K562 (cell line): ENCODE measurements at regions not wholly inside any gene's neighbourhood (a gene's known extent, or its start where the extent isn't known, plus 50 kb on each side); places are given as distances from the start of the nearest gene placed in this dataset.
A peak's percentile ranks its signal among the peaks of the same experiment; 100 is the strongest.

Experiments used
- ATAC-seq: fragments of 200-7000 bp; cut with Tn5 transposase; 3 replicates; pipeline ENCODE4 v1.9.1; 2020; ENCODE audit warnings: moderate library complexity
- BruUV-seq: library from RNA; stranded (reverse); fragments of 400-500 nt; replicated peaks from 2 replicates; lab custom pipeline; 2021; lab: Mats Ljungman, UMichigan
- CTCF ChIA-PET: fragments of 300-600 bp; formaldehyde crosslinking; extraction: SDS; loops from one replicate; lab custom pipeline; 2021; ENCODE audit warnings: low intra/inter-chr PET ratio; lab: Yijun Ruan, JAX
- POLR2A ChIA-PET: fragments of 300-600, 350-650 bp; sonication (Branson Sonifier 250); formaldehyde crosslinking; extraction: SDS; loops from one replicate; lab custom pipeline; 2021; ENCODE audit warnings: antibody characterized with exemption, inconsistent platforms; lab: Yijun Ruan, JAX
- DNase-seq, 4 experiments: peaks; one replicate each; pipeline versions ENCODE4 v3.0.0 to v3.0.0-alpha.2; 2011 to 2018; ENCODE audit warnings: low spot score in 3 of 4, mixed read lengths in 3 of 4; ENCODE audit errors: extremely low read depth in 1 of 4
- FAIRE-seq: peaks from 2 replicates; lab custom pipeline; 2011; peaks lifted over from hg19 to GRCh38; lab: Jason Lieb, UNC
- H2AFZ ChIP-seq: 2 replicates; pipeline ENCODE4 v1.6.0; 2011; ENCODE audit warnings: low read depth, low read length, control low read depth, inconsistent platforms
- H3K27ac ChIP-seq: fragments of 200-600 bp; 3 replicates; pipeline ENCODE4 v1.8.0; 2011; ENCODE audit warnings: low read depth, mild to moderate bottlenecking, control low read depth, inconsistent platforms, low read length, moderate library complexity, mixed read lengths; ENCODE audit errors: extremely low read depth
- H3K27me3 ChIP-seq, 2 experiments: fragments of 300-600 bp in 1 of 2; 2 replicates in 1 of 2; 3 replicates in 1 of 2; pipeline versions ENCODE4 v1.6.0 to v1.8.0; 2011; ENCODE audit warnings: inconsistent platforms in 2 of 2, low read length in 2 of 2, mild to moderate bottlenecking in 1 of 2, mixed read lengths in 1 of 2, moderate library complexity in 1 of 2; ENCODE audit not compliant: control insufficient read depth in 2 of 2, insufficient read depth in 2 of 2
- H3K36me3 ChIP-seq: fragments of 300-600 bp; 3 replicates; pipeline ENCODE4 v1.8.0; 2011; ENCODE audit warnings: mild to moderate bottlenecking, low read length, inconsistent platforms; ENCODE audit not compliant: control insufficient read depth, insufficient read depth
- H3K4me1 ChIP-seq, 2 experiments: fragments of 200-600 bp in 1 of 2; replicated peaks in 1 of 2; 2 replicates in 1 of 2; 3 replicates in 1 of 2; pipeline versions ENCODE4 v1.5.1 to v1.8.0; 2011; ENCODE audit warnings: inconsistent platforms in 2 of 2, low read length in 2 of 2, mild to moderate bottlenecking in 1 of 2, mixed read lengths in 1 of 2, moderate library complexity in 1 of 2; ENCODE audit not compliant: control insufficient read depth in 2 of 2, insufficient read depth in 2 of 2
- H3K4me2 ChIP-seq: 2 replicates; pipeline ENCODE4 v1.6.1; 2011; ENCODE audit warnings: low read length, control low read depth, inconsistent platforms, mixed read lengths; ENCODE audit not compliant: insufficient read depth
- H3K4me3 ChIP-seq: fragments of 200-600 bp; sonication (generic), shearing (Covaris generic); 2 replicates; pipeline ENCODE4 v1.5.1; 2016; ENCODE audit warnings: control low read depth, inconsistent platforms
- H3K79me2 ChIP-seq: fragments of 200-600 bp; 3 replicates; pipeline ENCODE4 v1.8.0; 2011; ENCODE audit warnings: low read length, inconsistent platforms; ENCODE audit not compliant: control insufficient read depth, insufficient read depth
- H3K9ac ChIP-seq, 2 experiments: 2 replicates each; pipeline versions ENCODE4 v1.6.0 to v1.6.1; 2011; ENCODE audit warnings: low read depth in 2 of 2, low read length in 2 of 2, control low read depth in 1 of 2, inconsistent platforms in 1 of 2, mild to moderate bottlenecking in 1 of 2, mixed read lengths in 1 of 2; ENCODE audit not compliant: insufficient read depth in 1 of 2
- H3K9me1 ChIP-seq: one replicate; pipeline ENCODE4 v1.6.0; 2011; ENCODE audit warnings: inconsistent platforms, mild to moderate bottlenecking, low read length, moderate library complexity; ENCODE audit not compliant: control insufficient read depth, insufficient read depth
- H3K9me3 ChIP-seq: replicated peaks from 2 replicates; pipeline ENCODE4 v1.5.1; 2011; ENCODE audit warnings: low read depth, low read length, inconsistent platforms; ENCODE audit not compliant: control insufficient read depth, insufficient read depth
- H4K20me1 ChIP-seq: replicated peaks from 2 replicates; pipeline ENCODE4 v1.6.1; 2011; ENCODE audit warnings: low read length, inconsistent platforms, mixed read lengths; ENCODE audit not compliant: control insufficient read depth, insufficient read depth
- BCOR ChIP-seq: fragments of 450-650 bp; IDR thresholded peaks from 2 replicates; pipeline ENCODE4 v1.6.1; 2016
- BRF2 ChIP-seq: IDR thresholded peaks from 3 replicates; pipeline ENCODE4 v1.6.1; 2011; ENCODE audit warnings: borderline replicate concordance, mild to moderate bottlenecking; ENCODE audit not compliant: insufficient read length, insufficient read depth
- MBD1 ChIP-seq: fragments of 250-450 bp; sonication (Bioruptor Pico); IDR thresholded peaks from 2 replicates; pipeline ENCODE4 v1.8.0; 2022; ENCODE audit warnings: inconsistent platforms
- MCM5 ChIP-seq: fragments of 450-650 bp; IDR thresholded peaks from 2 replicates; pipeline ENCODE4 v1.6.1; 2016; ENCODE audit warnings: low read depth
- SUPT5H ChIP-seq: fragments of 450-650 bp; IDR thresholded peaks from 2 replicates; pipeline ENCODE4 v1.6.1; 2016
- YBX1 ChIP-seq: fragments of 450-650 bp; IDR thresholded peaks from 2 replicates; pipeline ENCODE4 v1.7.1; 2016; ENCODE audit warnings: mild to moderate bottlenecking
- ZNF282 ChIP-seq: sonication (generic); formaldehyde crosslinking; IDR thresholded peaks from 2 replicates; pipeline ENCODE4 v1.8.1; 2023; ENCODE audit warnings: missing genetic modification reagents
- ZNF512 ChIP-seq: IDR thresholded peaks from 2 replicates; pipeline ENCODE4 v1.6.1; 2016; ENCODE audit warnings: missing genetic modification characterization, missing compliant biosample characterization
- WGBS: fragments of 100-300 bp; shearing (Covaris generic); methylation state at CpG from one replicate; pipeline ENCODE4 v1.1.6; 2016; ENCODE audit warnings: low coverage, mixed read lengths; ENCODE audit not compliant: insufficient coverage; ENCODE audit errors: missing lambda C conversion rate; 5-methylcytosine and 5-hydroxymethylcytosine counted together
- in situ Hi-C: fragments of 300-500 bp; cut with MboI; formaldehyde crosslinking; loops from 4 replicates; pipeline ENCODE4 v1.15.0; 2018; ENCODE audit warnings: inconsistent platforms, mixed read lengths
- intact Hi-C: fragments of 100-400 bp; cut with micrococcal nuclease; formaldehyde crosslinking; loops from 2 replicates; pipeline ENCODE4 v1.14.2; 2022

GRCh38 chr6:28764761-28765282 lies 159.0 kb downstream of the TRIM27 start:
- POLR2A ChIA-PET: interaction anchor here (0.7 to 1.2 kb wide), 2 partner anchors 130 to 218 kb away, joined by 3 read pairs; no protein-coding TSS in a partner anchor
- 84% methylated on average over 15 of the region's 15 CpGs for WGBS
- peaks cover 6 to 14% of the 10 kb centered on the region in 2 experiments; a peak in 3 of 5 replicates for H3K4me1 ChIP-seq
- H3K9ac ChIP-seq: peak overlapping the region in 1 of 2 experiments; percentile 66; a peak in 1 of 4 replicates
- no peak overlapping the region; the same call in 1 of the 2 replicates for H2AFZ ChIP-seq
- DNase-seq: no peak
- in situ Hi-C loops: no loop called here
- no peaks in the 10 kb centered on the region for H3K36me3 ChIP-seq
- CTCF ChIA-PET: no interaction called here
- no peaks in the 10 kb centered on the region for H4K20me1 ChIP-seq
- intact Hi-C loops: no loop called here
- FAIRE-seq: no peak
- no peaks in the 10 kb centered on the region for H3K9me3 ChIP-seq
- no TSS peak for BruUV-seq
- H3K4me2 ChIP-seq: no peak overlapping the region
- peak overlapping the region; percentile 48; the same call in 1 of the 2 replicates for H3K4me3 ChIP-seq
- no peaks in the 10 kb centered on the region for H3K9me1 ChIP-seq
- ATAC-seq: no peak
- TF ChIP-seq BRF2 (no peak), YBX1 (no peak), SUPT5H (no peak), BCOR (no peak), MCM5 (no peak), ZNF512 (tag) (peak; percentile 54), MBD1 (CRISPR knock-in tag) (0 out of 2 replicates have a peak, but pooled peaks have one; percentile 20), ZNF282 (CRISPR knock-in tag) (no peak)
- TF ChIP-seq, all 486 proteins: peak for 2
- H3K27ac ChIP-seq: no peak overlapping the region
- H3K27me3 ChIP-seq: no peaks in the 10 kb centered on the region
- H3K79me2 ChIP-seq: no peaks in the 10 kb centered on the region
